PC-9 (cell line): ENCODE measurements at regions not wholly inside any gene's neighbourhood (a gene's known extent, or its start where the extent isn't known, plus 50 kb on each side); places are given as distances from the start of the nearest gene placed in this dataset.

Experiments
- BruUV-seq: library from RNA; stranded (reverse); fragments of 400-500 nt; replicated peaks from 2 replicates; lab custom pipeline; 2021; lab: Mats Ljungman, UMichigan
- CTCF ChIA-PET: fragments of 300-600 bp; sonication (Branson Sonifier 250); formaldehyde crosslinking; loops from one replicate; lab custom pipeline; 2022; ENCODE audit warnings: antibody characterized with exemption; lab: Charles Lee
- POLR2A ChIA-PET: fragments of 300-600 bp; sonication (Branson Sonifier 250); formaldehyde crosslinking; loops from one replicate; lab custom pipeline; 2022; ENCODE audit warnings: antibody characterized with exemption; ENCODE audit not compliant: unreplicated experiment; lab: Charles Lee
- DNase-seq, 2 experiments: peaks; one replicate each; pipeline versions ENCODE4 v3.0.0 to v3.0.0-alpha.2; 2015 to 2022; ENCODE audit warnings: mixed read lengths in 1 of 2
- H2AFZ ChIP-seq: fragments of 200-600 bp; sonication (generic); 2 replicates; pipeline ENCODE4 v1.8.1; 2017; ENCODE audit warnings: antibody characterized with exemption
- H3F3A ChIP-seq: fragments of 200-600 bp; sonication (generic); 2 replicates; pipeline ENCODE4 v1.8.1; 2017; ENCODE audit warnings: antibody characterized with exemption, mild to moderate bottlenecking, low read depth; ENCODE audit not compliant: insufficient read depth
- H3K27ac ChIP-seq: fragments of 200-600 bp; sonication (generic); 2 replicates; pipeline ENCODE4 v1.6.1; 2016; ENCODE audit warnings: mixed run types
- H3K27me3 ChIP-seq: fragments of 200-600 bp; sonication (generic); 2 replicates; pipeline ENCODE4 v1.6.1; 2016; ENCODE audit warnings: low read depth, mixed run types; ENCODE audit not compliant: insufficient read depth
- H3K36me3 ChIP-seq: fragments of 200-600 bp; sonication (generic); 2 replicates; pipeline ENCODE4 v1.6.1; 2016; ENCODE audit warnings: low read depth, mixed run types
- H3K4me1 ChIP-seq: fragments of 200-600 bp; sonication (generic); replicated peaks from 2 replicates; pipeline ENCODE4 v1.6.1; 2016; ENCODE audit warnings: mixed run types; ENCODE audit not compliant: insufficient read depth
- H3K4me2 ChIP-seq: fragments of 200-600 bp; sonication (generic); 2 replicates; pipeline ENCODE4 v1.6.1; 2017; ENCODE audit warnings: mixed run types
- H3K4me3 ChIP-seq: fragments of 200-600 bp; sonication (generic); 2 replicates; pipeline ENCODE4 v1.6.1; 2016; ENCODE audit warnings: mixed run types
- H3K79me2 ChIP-seq: fragments of 200-600 bp; sonication (generic); 2 replicates; pipeline ENCODE4 v1.6.1; 2017; ENCODE audit warnings: low read depth, mixed run types
- H3K9me2 ChIP-seq: fragments of 200-600 bp; sonication (generic); 2 replicates; pipeline ENCODE4 v1.8.1; 2017; ENCODE audit warnings: mild to moderate bottlenecking; ENCODE audit not compliant: insufficient read depth
- H3K9me3 ChIP-seq: fragments of 200-600 bp; sonication (generic); 2 replicates; pipeline ENCODE4 v1.8.1; 2016; ENCODE audit warnings: low read depth; ENCODE audit not compliant: insufficient read depth
- H4K20me1 ChIP-seq: fragments of 200-600 bp; sonication (generic); 2 replicates; pipeline ENCODE4 v1.8.1; 2017; ENCODE audit not compliant: insufficient read depth
- EZH2 ChIP-seq: fragments of 200-600 bp; sonication (generic); IDR thresholded peaks from 2 replicates; pipeline ENCODE4 v1.8.0; 2017; ENCODE audit warnings: antibody characterized with exemption, low read depth
- intact Hi-C: fragments of 100-400 bp; cut with micrococcal nuclease; formaldehyde crosslinking; loops from one replicate; pipeline ENCODE4 v1.10.0; 2022; ENCODE audit not compliant: unreplicated experiment
- TF ChIP-seq, protein P1 (sequence below): fragments of 200-600 bp; sonication (generic); conservative IDR thresholded peaks from 2 replicates; pipeline ENCODE4 v1.6.1; 2017; ENCODE audit warnings: mixed run types, antibody characterized with exemption, mild to moderate bottlenecking, moderate library complexity

DNA sequence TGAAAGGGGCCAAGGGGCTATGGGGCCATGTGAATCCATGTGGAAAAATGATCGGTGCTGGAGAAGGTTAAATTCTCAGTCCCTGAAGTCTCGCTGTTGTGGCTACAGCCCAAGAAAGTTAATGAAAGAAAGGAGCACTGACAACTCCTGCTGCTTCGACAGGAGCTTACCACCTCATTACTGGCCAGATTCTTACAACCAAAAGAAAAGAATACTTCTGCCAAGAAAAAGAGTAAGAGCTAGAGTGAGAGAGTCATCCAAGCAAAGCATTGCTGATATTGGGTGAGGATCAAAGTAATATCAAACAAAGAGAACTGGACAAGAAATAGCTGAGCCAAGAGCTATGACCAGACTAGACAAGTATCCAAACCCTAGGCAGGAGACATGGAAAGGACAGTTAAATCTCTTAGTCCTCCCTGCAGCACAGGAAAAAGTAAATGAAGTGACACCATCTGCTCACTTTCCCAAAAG is 348.4 kb upstream of the PLSCR5 start:
- no peaks in the 10 kb centered on the region for H3K79me2 ChIP-seq
- H3K9me3 ChIP-seq, result no peaks in the 10 kb centered on the region
- CTCF ChIA-PET, result no interaction called here
- no peaks in the 10 kb centered on the region for H3K36me3 ChIP-seq
- BruUV-seq, result no TSS peak
- H3F3A ChIP-seq, result no peaks in the 10 kb centered on the region
- H3K4me1 ChIP-seq, result no peaks in the 10 kb centered on the region
- intact Hi-C loops, result no loop called here
- no peak overlapping the region for H3K4me3 ChIP-seq
- no peaks in the 10 kb centered on the region for H3K9me2 ChIP-seq
- no peaks in the 10 kb centered on the region for H4K20me1 ChIP-seq
- DNase-seq, result no peak
- H3K4me2 ChIP-seq, result no peak overlapping the region
- no peaks in the 10 kb centered on the region for H3K27me3 ChIP-seq
- H2AFZ ChIP-seq, result no peak overlapping the region
- TF ChIP-seq, protein P1, sequence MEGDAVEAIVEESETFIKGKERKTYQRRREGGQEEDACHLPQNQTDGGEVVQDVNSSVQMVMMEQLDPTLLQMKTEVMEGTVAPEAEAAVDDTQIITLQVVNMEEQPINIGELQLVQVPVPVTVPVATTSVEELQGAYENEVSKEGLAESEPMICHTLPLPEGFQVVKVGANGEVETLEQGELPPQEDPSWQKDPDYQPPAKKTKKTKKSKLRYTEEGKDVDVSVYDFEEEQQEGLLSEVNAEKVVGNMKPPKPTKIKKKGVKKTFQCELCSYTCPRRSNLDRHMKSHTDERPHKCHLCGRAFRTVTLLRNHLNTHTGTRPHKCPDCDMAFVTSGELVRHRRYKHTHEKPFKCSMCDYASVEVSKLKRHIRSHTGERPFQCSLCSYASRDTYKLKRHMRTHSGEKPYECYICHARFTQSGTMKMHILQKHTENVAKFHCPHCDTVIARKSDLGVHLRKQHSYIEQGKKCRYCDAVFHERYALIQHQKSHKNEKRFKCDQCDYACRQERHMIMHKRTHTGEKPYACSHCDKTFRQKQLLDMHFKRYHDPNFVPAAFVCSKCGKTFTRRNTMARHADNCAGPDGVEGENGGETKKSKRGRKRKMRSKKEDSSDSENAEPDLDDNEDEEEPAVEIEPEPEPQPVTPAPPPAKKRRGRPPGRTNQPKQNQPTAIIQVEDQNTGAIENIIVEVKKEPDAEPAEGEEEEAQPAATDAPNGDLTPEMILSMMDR, result no peak
- TF ChIP-seq EZH2, result no peak
- H3K27ac ChIP-seq, result no peak overlapping the region
- POLR2A ChIA-PET, result no interaction called here

DNA sequence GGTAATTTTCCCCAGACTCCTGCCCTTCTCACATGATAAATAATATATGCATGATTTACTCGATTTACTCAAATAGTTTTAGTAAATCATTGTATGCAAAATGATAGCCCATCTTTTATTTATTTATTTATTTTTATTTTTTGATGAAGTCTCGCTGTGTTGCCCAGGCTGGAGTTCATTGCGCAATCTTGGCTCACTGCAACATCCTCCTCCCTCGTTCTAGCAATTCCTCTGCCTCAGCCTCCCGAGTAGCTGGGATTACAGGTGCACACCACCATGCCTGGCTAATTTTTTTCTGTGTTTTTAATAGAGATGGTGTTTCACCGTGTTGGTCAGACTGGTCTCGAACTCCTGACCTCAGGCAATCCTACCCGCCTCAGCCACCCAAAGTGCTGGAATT is 343.8 kb upstream of the PLSCR5 start:
- Histone ChIP-seq H3K27me3 (no peaks in the 10 kb centered on the region), H3K27ac (no peak overlapping the region), H3K79me2 (no peaks in the 10 kb centered on the region), H3K4me3 (no peak overlapping the region), H3K9me2 (no peaks in the 10 kb centered on the region), H3K36me3 (no peaks in the 10 kb centered on the region), H3K4me2 (no peak overlapping the region), H2AFZ (no peak overlapping the region), H3K9me3 (no peaks in the 10 kb centered on the region), H4K20me1 (no peaks in the 10 kb centered on the region), H3F3A (no peaks in the 10 kb centered on the region), H3K4me1 (no peaks in the 10 kb centered on the region)
- POLR2A ChIA-PET, result no interaction called here
- CTCF ChIA-PET, result no interaction called here
- TF ChIP-seq EZH2, result no peak
- TF ChIP-seq, protein P1, result no peak
- BruUV-seq, result no TSS peak
- intact Hi-C loops, result no loop called here
- no peak for DNase-seq

DNA sequence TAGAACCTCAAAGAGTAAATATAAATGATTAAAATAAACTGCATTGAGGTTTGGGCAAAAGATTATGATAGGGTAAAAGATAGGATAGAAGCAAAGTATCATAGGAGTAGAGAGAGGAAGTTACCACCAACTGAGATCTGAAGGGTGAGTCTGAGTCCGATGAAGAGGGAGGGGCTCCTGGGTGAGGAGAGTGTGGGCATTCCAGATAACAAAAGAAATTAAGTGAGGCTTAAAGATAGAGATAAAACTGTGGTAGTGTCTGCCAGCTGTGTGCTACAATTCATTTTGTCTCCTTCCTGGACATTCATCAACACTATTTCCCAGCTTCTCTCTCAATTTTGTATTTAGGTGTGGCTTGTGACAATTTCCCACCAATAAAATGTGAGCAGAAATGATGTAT is 343.0 kb upstream of the PLSCR5 start:
- Histone ChIP-seq H3K9me3 (no peaks in the 10 kb centered on the region), H3K9me2 (no peaks in the 10 kb centered on the region), H3K4me2 (no peak overlapping the region), H4K20me1 (no peaks in the 10 kb centered on the region), H3K79me2 (no peaks in the 10 kb centered on the region), H3K4me1 (no peaks in the 10 kb centered on the region), H3K36me3 (no peaks in the 10 kb centered on the region), H3K4me3 (no peak overlapping the region), H3F3A (no peaks in the 10 kb centered on the region), H3K27ac (no peak overlapping the region), H2AFZ (no peak overlapping the region), H3K27me3 (no peaks in the 10 kb centered on the region)
- ChIA-PET POLR2A (no interaction called here), CTCF (no interaction called here)
- intact Hi-C loops, result no loop called here
- no peak for TF ChIP-seq EZH2
- TF ChIP-seq, protein P1, result no peak
- no TSS peak for BruUV-seq
- no peak for DNase-seq
